Astrocyte of the hippocampus (primary cell): ENCODE measurements at regions not wholly inside any gene's neighbourhood (a gene's known extent, or its start where the extent isn't known, plus 50 kb on each side); places are given as distances from the start of the nearest gene placed in this dataset.

Experiments
- DNase-seq: peaks from one replicate; pipeline ENCODE4 v3.0.0; 2011; ENCODE audit warnings: low read depth, low spot score

- DNase-seq = no peak
Measured at GRCh38 chr4:11719879-11720278, 291.2 kb upstream of the HS3ST1 start.

GRCh38 chr4:11715753-11716521 is 287.2 kb upstream of the HS3ST1 start:
- DNase-seq = no peak

GRCh38 chr4:11710453-11711093 is 281.9 kb upstream of the HS3ST1 start:
- no peak for DNase-seq

GRCh38 chr4:11704186-11704830 is 275.6 kb upstream of the HS3ST1 start:
- DNase-seq = no peak

- DNase-seq = no peak
Measured at GRCh38 chr4:11702886-11703557, 274.3 kb upstream of the HS3ST1 start.

GRCh38 chr4:11701966-11702725 is 273.5 kb upstream of the HS3ST1 start:
- DNase-seq = no peak

- peak; percentile 16 for DNase-seq
Measured at GRCh38 chr4:11700751-11701226, 272.1 kb upstream of the HS3ST1 start.

GRCh38 chr4:11698846-11699590 is 270.3 kb upstream of the HS3ST1 start:
- DNase-seq = peak; percentile 35

GRCh38 chr4:11698033-11698432 is 269.3 kb upstream of the HS3ST1 start:
- DNase-seq = no peak

- DNase-seq = no peak
Measured at GRCh38 chr4:11693693-11694092, 265.0 kb upstream of the HS3ST1 start.

- DNase-seq = no peak
Measured at GRCh38 chr4:11691236-11691635, 262.5 kb upstream of the HS3ST1 start.

- DNase-seq = no peak
Measured at GRCh38 chr4:11687727-11688126, 259.0 kb upstream of the HS3ST1 start.

GRCh38 chr4:11685481-11685880 is 256.8 kb upstream of the HS3ST1 start:
- DNase-seq = no peak

GRCh38 chr4:11675051-11675800 is 246.5 kb upstream of the HS3ST1 start:
- DNase-seq = no peak

GRCh38 chr4:11670304-11670703 is 241.6 kb upstream of the HS3ST1 start:
- no peak for DNase-seq

GRCh38 chr4:11669156-11669555 is 240.5 kb upstream of the HS3ST1 start:
- no peak for DNase-seq

- no peak for DNase-seq
Measured at GRCh38 chr4:11663114-11663513, 234.4 kb upstream of the HS3ST1 start.

- peak; percentile 51 for DNase-seq
Measured at GRCh38 chr4:11650801-11651596, 222.3 kb upstream of the HS3ST1 start.

GRCh38 chr4:11647433-11647832 is 218.7 kb upstream of the HS3ST1 start:
- DNase-seq = no peak
